OCI-LY3 (cell line): ENCODE measurements at regions not wholly inside any gene's neighbourhood (a gene's known extent, or its start where the extent isn't known, plus 50 kb on each side); places are given as distances from the start of the nearest gene placed in this dataset.

Experiments
- CTCF ChIP-seq: fragments of 200-600, 300-600 bp; sonication (generic); IDR thresholded peaks from 2 replicates; pipeline ENCODE4 v1.5.1; 2014; ENCODE audit warnings: antibody characterized with exemption, low read length, low read depth
- EZH2phosphoT487 ChIP-seq: fragments of 200-600 bp; shearing (Covaris generic); IDR thresholded peaks from 2 replicates; pipeline ENCODE4 v1.6.1; 2018; ENCODE audit warnings: antibody characterized with exemption, mixed run types, low read depth

- TF ChIP-seq CTCF = no peak
- no peak for TF ChIP-seq EZH2phosphoT487
Measured at GRCh38 chr11:45741032-45741431, 63.9 kb upstream of the SLC35C1 start.
